Colon (tissue), 2 donors: ENCODE measurements at regions not wholly inside any gene's neighbourhood (a gene's known extent, or its start where the extent isn't known, plus 50 kb on each side); places are given as distances from the start of the nearest gene placed in this dataset.
A peak's percentile ranks its signal among the peaks of the same experiment; 100 is the strongest.

Source experiments
- FAIRE-seq: peaks from 2 replicates; lab custom pipeline; 2012; peaks lifted over from hg19 to GRCh38; lab: Jason Lieb, UNC
- donor health status: control.
- donor health status: control.

DNA sequence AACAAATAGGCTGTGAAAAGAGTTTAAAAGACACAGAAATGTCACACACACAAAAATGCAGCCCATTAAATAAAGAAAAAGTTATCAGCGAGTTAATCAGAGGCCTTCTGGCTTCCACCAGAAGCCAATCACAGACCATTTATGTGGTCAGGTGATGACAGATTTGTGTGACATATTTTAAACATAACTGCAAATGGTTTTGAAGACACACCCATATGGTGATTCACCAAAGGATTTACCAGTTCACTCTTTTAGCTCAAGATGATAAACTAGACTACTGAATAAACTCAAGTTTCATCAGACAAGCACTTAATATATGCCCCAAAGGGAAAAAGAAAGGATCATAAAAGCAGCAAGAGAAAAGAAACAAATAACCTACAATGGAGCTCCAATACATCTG lies 181.2 kb downstream of the SPANXN4 start:
- no peak for FAIRE-seq

- FAIRE-seq, result no peak
Measured at GRCh38 chrX:143171703-143172102, 146.0 kb downstream of the SPANXN4 start.

DNA sequence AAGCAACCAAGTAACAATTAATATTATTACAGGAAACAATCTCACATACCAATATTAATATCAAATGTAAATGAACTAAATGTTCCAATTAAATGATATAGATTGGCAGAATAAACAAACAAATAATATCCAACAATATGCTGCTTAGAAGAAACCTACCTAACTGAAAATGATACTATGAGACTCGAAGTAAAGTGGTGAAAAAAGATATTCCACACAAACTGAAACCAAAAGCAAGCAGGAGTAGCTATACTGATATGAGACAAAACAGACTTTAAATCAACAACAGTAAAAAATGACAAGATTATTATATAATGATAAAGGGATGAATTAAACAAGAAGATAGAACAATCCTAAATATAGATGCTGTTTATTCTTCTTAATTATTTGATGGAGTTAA lies 140.1 kb downstream of the SPANXN4 start:
- peak; percentile 90 for FAIRE-seq

DNA sequence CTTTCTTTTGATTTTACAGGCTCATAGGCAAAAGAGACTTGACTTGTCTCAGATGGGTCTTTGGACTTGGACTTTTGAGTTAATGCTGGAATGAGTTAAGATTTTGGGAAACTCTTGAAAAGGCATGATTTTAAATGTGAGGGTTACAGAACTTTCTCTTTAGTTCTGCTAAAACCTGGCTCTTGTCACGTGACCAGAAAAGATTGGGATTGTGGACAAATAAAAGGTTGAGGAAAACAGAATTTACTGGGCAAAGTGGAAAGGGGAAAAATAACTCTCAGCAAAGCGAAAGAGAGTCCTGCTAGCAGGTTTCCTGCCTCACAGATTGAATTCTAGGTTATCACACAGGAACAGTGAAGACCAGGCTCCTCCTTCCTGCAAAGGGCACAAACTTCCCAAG lies 114.0 kb downstream of the SPANXN4 start:
- no peak for FAIRE-seq

- FAIRE-seq, result peak; percentile 21
Measured at GRCh38 chrX:143121477-143121876, 95.7 kb downstream of the SPANXN4 start.

GRCh38 chrX:143115466-143115865 lies 89.7 kb downstream of the SPANXN4 start:
- FAIRE-seq, result no peak

- FAIRE-seq, result peak; percentile 93
Measured at GRCh38 chrX:143095816-143096215, 70.1 kb downstream of the SPANXN4 start.

- no peak for FAIRE-seq
Measured at GRCh38 chrX:143095321-143095720, 69.6 kb downstream of the SPANXN4 start.

DNA sequence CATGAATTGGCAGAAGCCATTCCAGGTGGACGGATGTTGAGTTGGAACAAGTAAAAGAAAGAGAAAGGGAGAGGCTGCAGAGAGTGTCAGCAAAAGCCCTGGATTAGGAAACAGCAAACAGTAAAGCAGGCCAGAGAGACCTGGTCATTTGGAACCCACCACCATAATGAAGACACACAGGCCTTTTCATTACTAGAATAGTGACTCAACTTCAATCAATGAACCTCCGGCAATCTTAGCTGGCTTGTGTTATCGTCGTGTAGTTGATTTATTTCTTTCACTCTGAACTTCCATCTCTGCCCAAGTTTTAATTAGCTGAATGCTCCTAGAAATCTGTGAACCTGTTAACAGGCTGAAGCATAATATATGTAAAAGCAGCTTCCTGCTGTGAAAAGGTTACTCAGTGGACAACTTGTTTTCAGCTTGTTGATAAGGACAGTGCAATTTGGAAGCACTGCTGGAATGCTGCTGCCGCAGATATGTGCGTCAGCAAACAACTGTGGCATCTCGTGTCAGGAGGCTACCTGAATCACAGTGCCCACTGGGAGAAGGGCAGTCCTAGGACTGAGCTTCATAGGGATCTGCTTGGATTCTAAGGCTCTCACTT lies 68.8 kb downstream of the SPANXN4 start:
- FAIRE-seq, result no peak
